ENCODE measurements at regions not wholly inside any gene's neighbourhood (a gene's known extent, or its start where the extent isn't known, plus 50 kb on each side); places are given as distances from the start of the nearest gene placed in this dataset.

DNA sequence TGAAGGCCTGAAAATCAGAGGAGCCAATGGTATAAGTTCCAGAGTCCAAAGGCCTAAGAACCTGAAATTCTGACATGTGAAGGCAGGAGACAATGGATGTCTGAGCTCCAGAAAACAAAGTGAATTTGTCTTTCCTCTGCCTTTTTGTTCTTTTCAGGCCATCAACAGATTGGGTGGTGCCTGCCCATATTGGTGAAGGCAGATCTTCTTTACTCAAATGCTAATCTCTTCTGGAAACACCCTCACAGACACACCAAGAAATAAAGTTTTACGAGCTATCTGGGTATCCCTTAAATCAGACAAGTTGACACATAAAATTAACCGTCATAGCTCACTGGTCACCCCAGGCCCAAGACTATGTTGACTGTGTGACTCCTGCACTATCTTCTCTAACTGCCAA lies 163.8 kb upstream of the NCKAP5 start:
- no peak overlapping the region for H3K27ac ChIP-seq (ENCODE audit: low read depth in 2 of 2, low read length in 1 of 2)
- H3K9ac ChIP-seq, result no peak overlapping the region
- peaks cover 0 to 4% of the 10 kb centered on the region in 2 experiments for H3K36me3 ChIP-seq (replicated peaks in 1 of 2; ENCODE audit: control insufficient read depth in 1 of 2, insufficient read depth in 2 of 2, low read length in 1 of 2)
- H3K9me3 ChIP-seq, result no peaks in the 10 kb centered on the region
- peaks cover 0 to 6% of the 10 kb centered on the region in 2 experiments; a peak in 2 of 4 replicates for H3K4me1 ChIP-seq (ENCODE audit: control insufficient read depth in 1 of 2, insufficient read depth in 2 of 2, low read depth in 1 of 2, low read length in 1 of 2)
- CTCF ChIA-PET, result no interaction called here
- no peak for DNase-seq
- no peaks in the 10 kb centered on the region for H3F3A ChIP-seq (replicated peaks; ENCODE audit: insufficient read depth)
- no peaks in the 10 kb centered on the region for H3K79me2 ChIP-seq (ENCODE audit: insufficient read depth)
- POLR2A ChIA-PET, result no interaction called here
- no peaks in the 10 kb centered on the region for H3K27me3 ChIP-seq (ENCODE audit: insufficient read depth)
- H2AFZ ChIP-seq (ENCODE audit: low read depth), result no peak overlapping the region
- H3K9me2 ChIP-seq, result no peaks in the 10 kb centered on the region
- 87% methylated on average over 2 of the region's 2 CpGs for WGBS (ENCODE audit: low lambda C conversion rate)
- TF ChIP-seq, protein P1, sequence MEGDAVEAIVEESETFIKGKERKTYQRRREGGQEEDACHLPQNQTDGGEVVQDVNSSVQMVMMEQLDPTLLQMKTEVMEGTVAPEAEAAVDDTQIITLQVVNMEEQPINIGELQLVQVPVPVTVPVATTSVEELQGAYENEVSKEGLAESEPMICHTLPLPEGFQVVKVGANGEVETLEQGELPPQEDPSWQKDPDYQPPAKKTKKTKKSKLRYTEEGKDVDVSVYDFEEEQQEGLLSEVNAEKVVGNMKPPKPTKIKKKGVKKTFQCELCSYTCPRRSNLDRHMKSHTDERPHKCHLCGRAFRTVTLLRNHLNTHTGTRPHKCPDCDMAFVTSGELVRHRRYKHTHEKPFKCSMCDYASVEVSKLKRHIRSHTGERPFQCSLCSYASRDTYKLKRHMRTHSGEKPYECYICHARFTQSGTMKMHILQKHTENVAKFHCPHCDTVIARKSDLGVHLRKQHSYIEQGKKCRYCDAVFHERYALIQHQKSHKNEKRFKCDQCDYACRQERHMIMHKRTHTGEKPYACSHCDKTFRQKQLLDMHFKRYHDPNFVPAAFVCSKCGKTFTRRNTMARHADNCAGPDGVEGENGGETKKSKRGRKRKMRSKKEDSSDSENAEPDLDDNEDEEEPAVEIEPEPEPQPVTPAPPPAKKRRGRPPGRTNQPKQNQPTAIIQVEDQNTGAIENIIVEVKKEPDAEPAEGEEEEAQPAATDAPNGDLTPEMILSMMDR (IDR thresholded peaks at IDR 0.05), result no peak
- TF ChIP-seq EP300 (IDR thresholded peaks at IDR 0.05; ENCODE audit: borderline replicate concordance in 1 of 2, low read depth in 1 of 2, low read length in 1 of 2) (no peak), MEF2A (IDR thresholded peaks at IDR 0.05; ENCODE audit: borderline replicate concordance, low read depth) (no peak), USF2 (IDR thresholded peaks at IDR 0.05; ENCODE audit: borderline replicate concordance, low read depth, low read length) (no peak), MXI1 (IDR thresholded peaks at IDR 0.05; ENCODE audit: low read depth, low read length) (no peak), SMC3 (IDR thresholded peaks at IDR 0.05; ENCODE audit: low read depth, low read length) (no peak), MAX (IDR thresholded peaks at IDR 0.05; ENCODE audit: low read depth) (no peak), EZH2phosphoT487 (IDR thresholded peaks at IDR 0.05; ENCODE audit: borderline replicate concordance, low read depth) (no peak), GABPA (IDR thresholded peaks at IDR 0.05; ENCODE audit: low read depth) (no peak), REST (IDR thresholded peaks at IDR 0.05; ENCODE audit: low read depth, low read length) (no peak), FOXJ3 (CRISPR knock-in tag; IDR thresholded peaks at IDR 0.05) (no peak), FOXM1 (IDR thresholded peaks at IDR 0.05; ENCODE audit: low read depth) (no peak), JUND (IDR thresholded peaks at IDR 0.05) (no peak), RCOR1 (IDR thresholded peaks at IDR 0.05; ENCODE audit: low read length) (no peak), TCF12 (IDR thresholded peaks at IDR 0.05) (no peak), POLR2AphosphoS5 (IDR thresholded peaks at IDR 0.05; ENCODE audit: low read depth, low read length) (no peak), TEAD4 (IDR thresholded peaks at IDR 0.05; ENCODE audit: borderline replicate concordance, insufficient read depth) (no peak)
- TF ChIP-seq, protein P2, sequence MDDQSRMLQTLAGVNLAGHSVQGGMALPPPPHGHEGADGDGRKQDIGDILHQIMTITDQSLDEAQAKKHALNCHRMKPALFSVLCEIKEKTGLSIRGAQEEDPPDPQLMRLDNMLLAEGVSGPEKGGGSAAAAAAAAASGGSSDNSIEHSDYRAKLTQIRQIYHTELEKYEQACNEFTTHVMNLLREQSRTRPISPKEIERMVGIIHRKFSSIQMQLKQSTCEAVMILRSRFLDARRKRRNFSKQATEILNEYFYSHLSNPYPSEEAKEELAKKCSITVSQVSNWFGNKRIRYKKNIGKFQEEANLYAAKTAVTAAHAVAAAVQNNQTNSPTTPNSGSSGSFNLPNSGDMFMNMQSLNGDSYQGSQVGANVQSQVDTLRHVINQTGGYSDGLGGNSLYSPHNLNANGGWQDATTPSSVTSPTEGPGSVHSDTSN (IDR thresholded peaks at IDR 0.05), result no peak
- TF ChIP-seq, protein P3, sequence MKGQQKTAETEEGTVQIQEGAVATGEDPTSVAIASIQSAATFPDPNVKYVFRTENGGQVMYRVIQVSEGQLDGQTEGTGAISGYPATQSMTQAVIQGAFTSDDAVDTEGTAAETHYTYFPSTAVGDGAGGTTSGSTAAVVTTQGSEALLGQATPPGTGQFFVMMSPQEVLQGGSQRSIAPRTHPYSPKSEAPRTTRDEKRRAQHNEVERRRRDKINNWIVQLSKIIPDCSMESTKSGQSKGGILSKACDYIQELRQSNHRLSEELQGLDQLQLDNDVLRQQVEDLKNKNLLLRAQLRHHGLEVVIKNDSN (IDR thresholded peaks at IDR 0.05; ENCODE audit: borderline replicate concordance, low read depth), result no peak
- no peak overlapping the region for H3K4me3 ChIP-seq (ENCODE audit: low read depth in 2 of 2, low read length in 1 of 2)
- no peak overlapping the region for H3K4me2 ChIP-seq
- H4K20me1 ChIP-seq (ENCODE audit: insufficient read depth), result no peaks in the 10 kb centered on the region
